ENCODE measurements at regions not wholly inside any gene's neighbourhood (a gene's known extent, or its start where the extent isn't known, plus 50 kb on each side); places are given as distances from the start of the nearest gene placed in this dataset.
"Not testable (repeated sequence)": the region's sequence is repeated elsewhere in the genome, so short reads cannot be mapped to it uniquely, and the experiment has no call there.

DNA sequence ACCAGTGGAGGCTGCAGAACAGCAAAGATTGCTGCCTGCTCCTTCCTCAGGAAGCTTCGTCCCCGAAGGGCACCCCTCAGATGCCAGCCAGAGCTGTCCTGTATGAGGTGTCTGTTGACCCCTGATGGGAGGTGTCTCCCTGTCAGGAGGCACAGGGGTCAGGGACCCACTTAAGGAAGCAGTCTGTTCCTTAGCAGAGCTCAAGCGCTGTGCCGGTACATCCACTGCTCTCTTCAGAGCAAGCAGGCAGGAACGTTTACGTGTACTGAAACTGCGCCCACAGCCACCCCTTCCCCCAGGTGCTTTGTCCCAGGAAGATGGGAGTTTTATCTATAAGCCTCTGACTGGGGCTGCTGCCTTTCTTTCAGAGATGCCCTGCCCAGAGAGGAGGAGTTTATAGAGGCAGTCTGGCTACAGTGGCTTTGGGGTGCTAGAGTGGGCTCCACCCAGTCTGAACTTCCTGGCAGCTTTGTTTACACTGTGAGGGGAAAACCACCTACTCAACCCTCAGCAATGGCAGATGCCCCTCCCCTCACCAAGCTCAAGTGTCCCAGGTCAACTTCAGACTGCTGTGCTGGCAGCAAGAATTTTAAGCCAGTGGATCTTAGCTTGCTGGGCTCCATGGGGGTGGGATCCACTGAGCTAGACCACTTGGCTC, 275.8 kb upstream of the PROX1 start:
- TF ChIP-seq, protein P1, sequence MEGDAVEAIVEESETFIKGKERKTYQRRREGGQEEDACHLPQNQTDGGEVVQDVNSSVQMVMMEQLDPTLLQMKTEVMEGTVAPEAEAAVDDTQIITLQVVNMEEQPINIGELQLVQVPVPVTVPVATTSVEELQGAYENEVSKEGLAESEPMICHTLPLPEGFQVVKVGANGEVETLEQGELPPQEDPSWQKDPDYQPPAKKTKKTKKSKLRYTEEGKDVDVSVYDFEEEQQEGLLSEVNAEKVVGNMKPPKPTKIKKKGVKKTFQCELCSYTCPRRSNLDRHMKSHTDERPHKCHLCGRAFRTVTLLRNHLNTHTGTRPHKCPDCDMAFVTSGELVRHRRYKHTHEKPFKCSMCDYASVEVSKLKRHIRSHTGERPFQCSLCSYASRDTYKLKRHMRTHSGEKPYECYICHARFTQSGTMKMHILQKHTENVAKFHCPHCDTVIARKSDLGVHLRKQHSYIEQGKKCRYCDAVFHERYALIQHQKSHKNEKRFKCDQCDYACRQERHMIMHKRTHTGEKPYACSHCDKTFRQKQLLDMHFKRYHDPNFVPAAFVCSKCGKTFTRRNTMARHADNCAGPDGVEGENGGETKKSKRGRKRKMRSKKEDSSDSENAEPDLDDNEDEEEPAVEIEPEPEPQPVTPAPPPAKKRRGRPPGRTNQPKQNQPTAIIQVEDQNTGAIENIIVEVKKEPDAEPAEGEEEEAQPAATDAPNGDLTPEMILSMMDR (IDR thresholded peaks at IDR 0.05; ENCODE audit: low read depth, low read length): not testable (repeated sequence)
- TF ChIP-seq EZH2phosphoT487 (IDR thresholded peaks at IDR 0.05; ENCODE audit: low read depth): not testable (repeated sequence)
